CD8-positive, alpha-beta memory T cell (primary cell): ENCODE measurements at regions not wholly inside any gene's neighbourhood (a gene's known extent, or its start where the extent isn't known, plus 50 kb on each side); places are given as distances from the start of the nearest gene placed in this dataset.

ENCODE experiments used
- CTCF ChIA-PET: fragments of 350-600 bp; sonication (Branson Sonifier 250); formaldehyde crosslinking; loops from one replicate; lab custom pipeline; 2021; ENCODE audit warnings: antibody characterized with exemption; lab: Charles Lee
- POLR2A ChIA-PET: fragments of 350-600 bp; sonication (Branson Sonifier 250); formaldehyde crosslinking; loops from one replicate; lab custom pipeline; 2021; ENCODE audit warnings: antibody characterized with exemption; lab: Charles Lee
- DNase-seq, 5 donors: peaks; one replicate each; pipeline versions ENCODE4 v3.0.0 to v3.0.0-alpha.2; 2020 to 2022; ENCODE audit warnings: mixed read lengths in 1 of 5
- H3K27ac ChIP-seq: one replicate; pipeline ENCODE4 v1.7.0; 2013; ENCODE audit warnings: low read depth, mild to moderate bottlenecking, low read length, moderate library complexity
- H3K27me3 ChIP-seq: 2 replicates; pipeline ENCODE4 v1.7.0; 2013; ENCODE audit warnings: low read length, mild to moderate bottlenecking; ENCODE audit not compliant: insufficient read depth, poor library complexity, severe bottlenecking
- H3K36me3 ChIP-seq: 2 replicates; pipeline ENCODE4 v1.7.0; 2013; ENCODE audit warnings: mild to moderate bottlenecking, low read length, moderate library complexity; ENCODE audit not compliant: insufficient read depth
- H3K4me1 ChIP-seq: 2 replicates; pipeline ENCODE4 v1.7.0; 2013; ENCODE audit warnings: mild to moderate bottlenecking, low read length, moderate library complexity; ENCODE audit not compliant: insufficient read depth
- H3K4me3 ChIP-seq: 2 replicates; pipeline ENCODE4 v1.7.0; 2013; ENCODE audit warnings: mild to moderate bottlenecking, low read length
- H3K9me3 ChIP-seq: 2 replicates; pipeline ENCODE4 v1.7.0; 2013; ENCODE audit warnings: mild to moderate bottlenecking, low read length
- H3K27ac Mint-ChIP-seq, 8 donors: one replicate each; pipeline ENCODE4 v1.8.0; 2020 to 2021; ENCODE audit warnings: mixed read lengths in 8 of 8, mild to moderate bottlenecking in 6 of 8, inconsistent platforms in 3 of 8, moderate library complexity in 3 of 8
- H3K27me3 Mint-ChIP-seq, 2 donors: one replicate each; pipeline ENCODE4 v1.8.0; 2020 to 2021; ENCODE audit warnings: mixed read lengths in 2 of 2, mild to moderate bottlenecking in 1 of 2, moderate library complexity in 1 of 2
- H3K36me3 Mint-ChIP-seq, 3 donors: one replicate each; pipeline ENCODE4 v1.8.0; 2020 to 2021; ENCODE audit warnings: mixed read lengths in 3 of 3, inconsistent platforms in 1 of 3, mild to moderate bottlenecking in 1 of 3
- H3K4me1 Mint-ChIP-seq, 3 donors: one replicate each; pipeline ENCODE4 v1.8.0; 2020 to 2021; ENCODE audit warnings: mixed read lengths in 3 of 3, inconsistent platforms in 1 of 3, mild to moderate bottlenecking in 1 of 3
- H3K4me3 Mint-ChIP-seq, 7 donors: one replicate each; pipeline ENCODE4 v1.8.0; 2020 to 2021; ENCODE audit warnings: mixed read lengths in 7 of 7, mild to moderate bottlenecking in 6 of 7, moderate library complexity in 4 of 7, inconsistent platforms in 2 of 7
- H3K9me3 Mint-ChIP-seq, 5 donors: one replicate each; pipeline ENCODE4 v1.8.0; 2020 to 2022; ENCODE audit warnings: mixed read lengths in 5 of 5, mild to moderate bottlenecking in 3 of 5, moderate library complexity in 2 of 5, inconsistent platforms in 1 of 5

- CTCF ChIA-PET = no interaction called here
- no peaks in the 10 kb centered on the region for H3K27me3 ChIP-seq
- Mint-ChIP-seq H3K36me3 (no peaks in the 10 kb centered on the region), H3K4me1 (no peaks in the 10 kb centered on the region), H3K27ac (no peak overlapping the region), H3K4me3 (no peak overlapping the region), H3K9me3 (no peaks in the 10 kb centered on the region), H3K27me3 (peaks cover 0 to 44% of the 10 kb centered on the region in 2 donors)
- H3K4me1 ChIP-seq = no peaks in the 10 kb centered on the region
- H3K4me3 ChIP-seq = no peak overlapping the region
- no peak overlapping the region for H3K27ac ChIP-seq
- DNase-seq = no peak
- H3K36me3 ChIP-seq = no peaks in the 10 kb centered on the region
- POLR2A ChIA-PET = no interaction called here
- no peaks in the 10 kb centered on the region for H3K9me3 ChIP-seq
Measured at GRCh38 chr7:24494832-24495231, 78.4 kb upstream of the PALS2 start.

GRCh38 chr7:24496036-24496435 is 77.2 kb upstream of the PALS2 start:
- H3K27me3 ChIP-seq = no peaks in the 10 kb centered on the region
- no peak overlapping the region for H3K27ac ChIP-seq
- Mint-ChIP-seq H3K4me1 (no peaks in the 10 kb centered on the region), H3K9me3 (no peaks in the 10 kb centered on the region), H3K4me3 (no peak overlapping the region), H3K36me3 (no peaks in the 10 kb centered on the region), H3K27ac (no peak overlapping the region), H3K27me3 (peaks cover 0 to 39% of the 10 kb centered on the region in 2 donors)
- no peaks in the 10 kb centered on the region for H3K4me1 ChIP-seq
- H3K9me3 ChIP-seq = no peaks in the 10 kb centered on the region
- ChIA-PET POLR2A (no interaction called here), CTCF (no interaction called here)
- DNase-seq = no peak
- H3K36me3 ChIP-seq = no peaks in the 10 kb centered on the region
- H3K4me3 ChIP-seq = no peak overlapping the region

- Mint-ChIP-seq H3K9me3 (no peaks in the 10 kb centered on the region), H3K36me3 (no peaks in the 10 kb centered on the region)
Measured at GRCh38 chr7:24498439-24498838, 74.8 kb upstream of the PALS2 start.

GRCh38 chr7:24499871-24500270 is 73.4 kb upstream of the PALS2 start:
- ChIA-PET CTCF (no interaction called here), POLR2A (no interaction called here)
- peaks cover 0 to 37% of the 10 kb centered on the region in 2 donors for H3K27me3 Mint-ChIP-seq
- Histone ChIP-seq H3K36me3 (no peaks in the 10 kb centered on the region), H3K27ac (no peak overlapping the region), H3K4me3 (no peak overlapping the region), H3K9me3 (no peaks in the 10 kb centered on the region), H3K4me1 (no peaks in the 10 kb centered on the region), H3K27me3 (no peaks in the 10 kb centered on the region)
- no peak overlapping the region for H3K27ac Mint-ChIP-seq
- no peaks in the 10 kb centered on the region for H3K9me3 Mint-ChIP-seq
- no peak for DNase-seq
- H3K4me3 Mint-ChIP-seq = no peak overlapping the region
- no peaks in the 10 kb centered on the region for H3K4me1 Mint-ChIP-seq
- H3K36me3 Mint-ChIP-seq = no peaks in the 10 kb centered on the region

More at GRCh38 chr7:24498439-24498838, 74.8 kb upstream of the PALS2 start:
- ChIA-PET POLR2A (no interaction called here), CTCF (no interaction called here)
- no peak for DNase-seq
- Histone ChIP-seq H3K27me3 (no peaks in the 10 kb centered on the region), H3K4me3 (no peak overlapping the region), H3K27ac (no peak overlapping the region), H3K4me1 (no peaks in the 10 kb centered on the region), H3K9me3 (no peaks in the 10 kb centered on the region), H3K36me3 (no peaks in the 10 kb centered on the region)
- H3K27ac Mint-ChIP-seq = no peak overlapping the region
- no peaks in the 10 kb centered on the region for H3K4me1 Mint-ChIP-seq
- peaks cover 0 to 37% of the 10 kb centered on the region in 2 donors for H3K27me3 Mint-ChIP-seq
- H3K4me3 Mint-ChIP-seq = no peak overlapping the region

- H3K27me3 Mint-ChIP-seq = peaks cover 0 to 37% of the 10 kb centered on the region in 2 donors
- no peaks in the 10 kb centered on the region for H3K9me3 Mint-ChIP-seq
- CTCF ChIA-PET = no interaction called here
Measured at GRCh38 chr7:24500599-24500998, 72.7 kb upstream of the PALS2 start.

DNA sequence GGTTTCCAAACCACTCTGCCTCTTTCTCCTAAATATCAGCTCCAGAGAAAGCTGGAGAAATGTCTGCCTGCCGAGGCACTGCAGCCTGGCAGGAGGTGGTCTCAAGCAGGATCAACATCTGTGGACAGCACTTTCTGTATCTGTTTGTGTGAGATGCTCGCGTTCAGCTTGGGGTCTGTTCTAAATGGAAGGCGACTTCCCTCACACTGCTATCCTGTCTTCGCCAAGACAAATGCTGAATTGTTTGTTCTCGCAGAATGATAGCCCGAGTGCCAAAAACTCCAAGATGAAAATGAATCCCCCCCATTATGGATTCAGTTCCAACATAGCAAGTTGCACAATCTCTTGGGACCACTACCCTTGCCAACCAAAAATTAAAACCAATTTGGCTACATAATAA is 72.2 kb upstream of the PALS2 start:
- CTCF ChIA-PET = no interaction called here

More at GRCh38 chr7:24500599-24500998, 72.7 kb upstream of the PALS2 start:
- H3K4me3 ChIP-seq = no peak overlapping the region
- H3K9me3 ChIP-seq = no peaks in the 10 kb centered on the region
- H3K27ac ChIP-seq = no peak overlapping the region
- H3K4me1 ChIP-seq = no peaks in the 10 kb centered on the region
- no peak for DNase-seq
- POLR2A ChIA-PET = no interaction called here
- no peaks in the 10 kb centered on the region for H3K36me3 ChIP-seq
- Mint-ChIP-seq H3K36me3 (no peaks in the 10 kb centered on the region), H3K27ac (no peak overlapping the region), H3K4me1 (no peaks in the 10 kb centered on the region), H3K4me3 (no peak overlapping the region)
- no peaks in the 10 kb centered on the region for H3K27me3 ChIP-seq

DNA sequence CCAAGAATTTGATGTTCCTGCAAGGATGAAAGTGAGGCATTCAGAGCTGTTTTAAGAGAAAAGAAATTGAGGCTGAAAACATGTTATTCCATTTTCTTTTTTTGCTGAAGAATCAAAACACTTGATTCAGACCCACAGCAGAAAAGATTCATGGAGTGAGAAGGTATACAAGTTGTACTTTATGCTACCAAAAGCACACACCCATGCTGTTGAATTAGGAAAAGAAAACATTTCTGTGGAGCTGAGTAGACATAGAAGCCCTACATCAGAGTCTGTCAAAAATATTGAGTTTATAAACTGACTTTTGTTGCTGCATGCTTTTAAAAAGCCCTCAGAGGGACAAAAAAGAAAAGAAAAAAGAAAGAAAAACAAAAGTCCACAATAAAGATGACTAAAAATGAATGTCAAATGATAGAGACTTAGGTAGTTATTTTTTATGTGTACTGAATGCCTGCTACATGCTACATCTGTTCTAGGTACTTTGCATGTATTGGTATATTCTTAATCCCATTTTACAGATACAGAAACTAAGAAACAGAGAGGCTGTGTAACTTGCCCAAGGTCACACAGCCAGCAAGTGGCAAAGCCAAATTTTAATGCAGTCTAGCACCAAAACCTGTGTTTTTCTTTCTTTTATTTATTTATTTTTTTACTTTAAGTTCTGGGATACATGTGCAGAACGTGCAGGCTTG is 71.7 kb upstream of the PALS2 start:
- Histone ChIP-seq H3K27ac (no peak overlapping the region), H3K36me3 (no peaks in the 10 kb centered on the region), H3K4me3 (no peak overlapping the region), H3K9me3 (no peaks in the 10 kb centered on the region), H3K27me3 (no peaks in the 10 kb centered on the region), H3K4me1 (no peaks in the 10 kb centered on the region)
- Mint-ChIP-seq H3K4me1 (no peaks in the 10 kb centered on the region), H3K9me3 (no peaks in the 10 kb centered on the region), H3K4me3 (no peak overlapping the region), H3K36me3 (no peaks in the 10 kb centered on the region), H3K27me3 (peaks cover 2 to 33% of the 10 kb centered on the region in 2 donors), H3K27ac (no peak overlapping the region)
- ChIA-PET POLR2A (no interaction called here), CTCF (no interaction called here)
- DNase-seq = no peak

More for the DNA sequence above, 72.2 kb upstream of the PALS2 start:
- H3K4me3 Mint-ChIP-seq = no peak overlapping the region
- H3K9me3 ChIP-seq = no peaks in the 10 kb centered on the region
- no peaks in the 10 kb centered on the region for H3K36me3 Mint-ChIP-seq
- POLR2A ChIA-PET = no interaction called here
- H3K4me3 ChIP-seq = no peak overlapping the region
- H3K4me1 ChIP-seq = no peaks in the 10 kb centered on the region
- no peaks in the 10 kb centered on the region for H3K4me1 Mint-ChIP-seq
- DNase-seq = no peak
- no peak overlapping the region for H3K27ac Mint-ChIP-seq
- H3K36me3 ChIP-seq = no peaks in the 10 kb centered on the region
- no peak overlapping the region for H3K27ac ChIP-seq
- peaks cover 0 to 33% of the 10 kb centered on the region in 2 donors for H3K27me3 Mint-ChIP-seq
- no peaks in the 10 kb centered on the region for H3K9me3 Mint-ChIP-seq
- H3K27me3 ChIP-seq = no peaks in the 10 kb centered on the region

- no peak overlapping the region for H3K27ac ChIP-seq
- no peaks in the 10 kb centered on the region for H3K4me1 ChIP-seq
- Mint-ChIP-seq H3K4me1 (no peaks in the 10 kb centered on the region), H3K36me3 (no peaks in the 10 kb centered on the region), H3K27ac (peak overlapping the region in 1 of 8 donors; percentile 32), H3K9me3 (no peaks in the 10 kb centered on the region), H3K4me3 (no peak overlapping the region), H3K27me3 (peaks cover 2 to 33% of the 10 kb centered on the region in 2 donors)
- no peaks in the 10 kb centered on the region for H3K36me3 ChIP-seq
- no peak for DNase-seq
- H3K4me3 ChIP-seq = no peak overlapping the region
- POLR2A ChIA-PET = no interaction called here
- H3K27me3 ChIP-seq = no peaks in the 10 kb centered on the region
- H3K9me3 ChIP-seq = no peaks in the 10 kb centered on the region
- CTCF ChIA-PET = no interaction called here
Measured at GRCh38 chr7:24502135-24502488, 71.1 kb upstream of the PALS2 start.
